DND-41 (cell line): ENCODE measurements at regions not wholly inside any gene's neighbourhood (a gene's known extent, or its start where the extent isn't known, plus 50 kb on each side); places are given as distances from the start of the nearest gene placed in this dataset.

ENCODE experiments used
- CTCF ChIP-seq: IDR thresholded peaks from 2 replicates; pipeline ENCODE4 v1.5.1; 2012; ENCODE audit warnings: borderline replicate concordance, low read length, moderate library complexity, mild to moderate bottlenecking; ENCODE audit not compliant: poor library complexity, severe bottlenecking; ENCODE audit errors: extremely low read depth
- EZH2 ChIP-seq: IDR thresholded peaks from 3 replicates; pipeline ENCODE4 v1.6.1; 2012; ENCODE audit warnings: borderline replicate concordance, low read depth, mild to moderate bottlenecking, moderate library complexity, low read length, inconsistent platforms; ENCODE audit not compliant: severe bottlenecking

GRCh38 chr6:141498977-141499376 is 633.7 kb upstream of the GJE1 start:
- TF ChIP-seq CTCF (no peak), EZH2 (no peak)
